ENCODE measurements at regions not wholly inside any gene's neighbourhood (a gene's known extent, or its start where the extent isn't known, plus 50 kb on each side); places are given as distances from the start of the nearest gene placed in this dataset.

DNA sequence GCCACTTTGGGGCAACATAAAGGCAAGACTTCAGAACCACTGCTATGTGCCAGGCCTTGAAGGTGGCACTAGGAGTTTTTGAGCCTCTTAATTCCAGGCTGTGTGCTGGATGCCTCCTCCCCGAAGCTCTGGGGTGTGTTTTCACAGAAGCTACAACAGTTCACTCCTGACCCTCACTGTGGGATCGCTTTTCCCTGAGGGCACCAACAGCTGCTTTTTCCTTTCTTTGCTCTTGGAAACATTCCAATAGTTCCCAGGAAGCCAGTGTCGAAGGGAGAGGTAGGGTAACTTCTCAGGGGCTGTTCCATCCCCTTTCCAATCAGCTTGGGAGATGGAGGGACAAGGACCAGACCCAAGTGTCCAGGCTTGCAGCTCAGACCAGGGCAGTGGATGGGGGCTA is 153.4 kb downstream of the C1orf94 start:
- no peak for DNase-seq (ENCODE audit: low read depth)

DNA sequence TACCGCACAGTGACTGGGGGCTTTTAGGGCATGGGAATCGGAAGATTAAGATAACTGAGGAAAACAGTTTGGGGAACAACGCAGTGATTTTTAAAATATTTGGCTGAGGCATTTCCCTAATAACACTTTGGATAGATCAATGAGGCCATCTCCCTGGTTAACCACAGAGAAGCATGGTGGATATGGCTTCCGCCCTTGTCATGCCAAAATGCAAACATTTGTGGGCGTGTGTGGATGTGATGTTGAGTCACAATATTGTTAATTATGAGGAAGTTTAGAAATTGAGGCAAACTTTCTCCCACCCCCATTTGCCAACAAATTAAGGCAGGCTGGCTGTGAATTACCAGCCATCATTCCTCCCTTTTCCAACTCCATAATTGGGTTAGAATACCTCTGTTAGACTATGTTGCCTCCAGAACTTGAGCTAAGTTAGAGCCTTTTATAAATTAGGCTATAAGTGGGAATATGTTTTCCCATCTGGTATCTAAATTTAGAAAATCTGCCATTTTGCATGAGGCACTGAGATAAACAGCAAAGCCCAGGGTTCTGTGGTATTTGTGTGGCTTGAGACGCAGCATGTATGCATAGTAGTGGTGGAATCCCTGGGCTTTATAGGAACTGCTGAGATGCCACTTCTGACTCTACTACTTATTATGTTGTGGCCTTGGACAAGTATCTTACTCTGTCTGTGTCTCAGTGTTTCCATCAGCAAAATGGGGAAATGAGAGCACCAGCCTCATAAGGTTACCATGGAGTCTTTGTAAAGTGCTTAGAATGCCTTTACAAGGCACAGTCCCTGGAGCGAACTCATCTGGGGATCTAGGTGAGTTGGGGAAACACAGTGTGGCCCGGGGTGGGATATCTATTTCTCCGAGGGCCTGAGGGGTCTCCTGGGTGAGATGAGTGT is 154.6 kb downstream of the C1orf94 start:
- DNase-seq (ENCODE audit: low read depth), result no peak

DNA sequence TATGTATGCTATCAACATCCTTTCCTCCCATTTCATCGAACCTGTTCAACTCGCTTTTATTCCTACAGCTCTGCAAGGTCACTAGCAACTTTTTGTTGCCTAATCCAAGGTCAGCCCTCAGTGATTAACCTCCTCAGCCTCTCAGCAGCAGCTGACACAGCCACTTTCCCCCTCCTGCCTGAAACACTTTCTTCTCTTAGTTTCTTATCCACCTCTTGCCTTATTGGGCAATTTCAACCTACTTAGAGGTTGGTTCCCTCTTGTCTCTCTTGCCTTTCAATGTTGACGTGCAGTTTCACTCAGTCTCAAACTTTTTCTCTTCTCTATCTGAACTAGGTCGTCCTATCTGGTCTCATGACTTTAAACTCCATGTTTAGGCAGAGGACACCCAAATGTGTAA is 156.3 kb downstream of the C1orf94 start:
- no peak for DNase-seq (ENCODE audit: low read depth)

DNA sequence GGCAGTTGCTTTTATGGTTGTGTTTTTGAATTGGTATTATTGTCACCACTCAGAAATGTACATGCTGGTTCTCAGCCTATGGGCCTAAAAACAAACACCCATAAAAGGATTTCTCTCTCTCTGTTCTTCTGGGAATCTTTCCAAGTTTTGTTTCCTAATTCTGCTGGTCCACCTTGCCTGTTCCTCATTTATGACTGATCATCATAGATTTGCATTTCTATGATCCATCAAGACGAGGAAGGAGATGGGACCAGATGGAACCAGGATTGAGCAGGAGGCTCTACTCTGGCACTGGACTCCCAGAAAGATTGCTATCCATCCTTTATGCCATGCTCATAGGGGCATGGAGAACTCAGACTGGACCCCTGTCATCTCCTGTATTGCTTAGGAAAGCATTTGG is 162.2 kb downstream of the C1orf94 start:
- DNase-seq (ENCODE audit: low read depth), result no peak

DNA sequence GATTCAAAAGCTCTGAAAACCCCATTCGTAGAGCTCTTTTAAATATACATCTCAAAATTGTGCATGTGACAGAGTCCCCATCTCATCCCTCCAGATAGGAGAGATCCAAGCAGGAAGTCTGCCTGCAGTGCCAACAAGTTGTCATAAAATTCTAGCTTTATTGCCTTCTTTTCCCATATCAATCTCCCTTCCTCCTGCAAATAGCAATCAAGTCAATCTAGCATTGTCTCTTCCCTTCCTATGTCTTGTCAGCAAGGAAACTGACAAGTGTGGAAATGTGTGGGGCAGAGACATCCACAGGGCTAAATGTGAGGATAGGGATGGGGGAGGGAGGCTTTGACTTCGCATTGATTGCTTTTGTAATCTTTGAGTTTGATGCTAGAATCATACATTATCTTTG is 165.2 kb downstream of the C1orf94 start:
- DNase-seq (ENCODE audit: low read depth), result no peak

DNA sequence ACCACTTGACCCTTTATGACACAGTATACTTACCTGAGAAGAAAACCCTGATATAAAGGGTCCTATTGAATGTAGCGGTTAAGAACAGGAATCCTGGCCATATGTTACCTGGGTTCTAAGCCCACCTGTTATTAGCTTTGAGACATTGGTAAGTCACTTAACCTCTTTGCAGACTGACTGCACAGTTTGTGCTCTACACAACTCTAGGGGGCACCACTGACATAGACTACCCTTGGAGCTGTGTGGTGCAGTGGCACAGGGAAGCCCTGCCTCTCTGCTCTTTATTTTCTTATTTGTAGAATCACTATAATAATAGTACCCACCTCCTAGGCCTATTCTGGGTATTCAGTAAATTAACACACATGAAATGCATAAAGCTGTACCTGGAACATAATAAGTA is 165.6 kb downstream of the C1orf94 start:
- no peak for DNase-seq (ENCODE audit: low read depth)

DNA sequence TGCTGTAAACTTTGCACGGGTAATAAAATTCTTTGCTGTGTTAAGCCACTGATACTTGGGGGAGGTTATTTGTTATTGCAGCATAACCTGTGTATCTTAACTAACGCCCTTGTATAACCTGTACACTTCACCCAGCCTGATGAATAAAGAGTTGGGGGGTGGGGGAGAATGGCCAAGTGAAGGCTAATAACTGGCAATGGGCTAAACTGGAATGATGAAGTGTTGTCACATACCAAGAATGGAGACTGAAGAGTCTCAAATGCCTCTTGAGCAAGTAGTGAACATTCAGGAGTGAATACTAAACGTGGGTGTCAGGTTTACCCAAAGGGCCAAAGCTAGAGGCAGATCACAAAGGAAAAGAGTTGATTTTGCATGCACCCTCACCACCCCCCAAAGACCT is 169.4 kb downstream of the C1orf94 start:
- DNase-seq (ENCODE audit: low read depth), result no peak

DNA sequence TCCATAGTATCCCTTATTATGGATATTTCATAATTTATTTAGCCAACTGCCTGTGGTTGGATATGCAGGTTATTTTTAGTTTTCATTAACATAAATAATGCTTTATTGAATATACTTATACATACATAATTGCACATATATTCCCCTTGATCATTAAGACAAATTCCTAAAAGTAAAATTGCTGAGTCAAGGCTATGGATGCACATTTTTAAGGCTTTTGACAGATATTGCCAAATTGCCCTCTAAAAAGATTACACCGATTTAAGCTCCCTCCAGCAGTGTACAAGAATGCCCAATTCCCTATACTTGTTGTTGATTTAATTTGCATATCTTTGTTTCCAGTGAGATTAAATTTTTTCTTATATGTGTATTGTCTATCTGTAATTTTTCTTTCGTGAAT is 176.7 kb downstream of the C1orf94 start:
- no peak for DNase-seq (ENCODE audit: low read depth)

DNA sequence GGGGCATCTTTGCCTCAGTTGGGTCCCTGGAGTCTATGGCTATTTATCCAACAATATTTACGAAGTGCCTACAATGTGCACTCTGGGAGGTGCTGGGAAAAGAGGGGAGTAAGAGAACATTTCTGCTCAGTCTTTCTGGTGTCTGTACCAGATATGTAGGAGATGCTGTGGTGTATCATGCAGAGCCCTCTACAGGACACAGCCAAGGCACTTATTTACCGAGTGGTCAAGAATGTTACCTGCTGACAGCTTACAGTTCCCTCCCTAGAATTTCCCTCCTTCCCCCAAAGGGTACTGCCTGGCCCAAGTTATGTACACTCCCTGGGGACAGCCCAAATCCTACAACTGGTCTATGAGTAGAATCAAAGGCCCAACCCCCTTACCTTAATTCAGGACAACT is 177.7 kb downstream of the C1orf94 start:
- no peak for DNase-seq (ENCODE audit: low read depth)

DNA sequence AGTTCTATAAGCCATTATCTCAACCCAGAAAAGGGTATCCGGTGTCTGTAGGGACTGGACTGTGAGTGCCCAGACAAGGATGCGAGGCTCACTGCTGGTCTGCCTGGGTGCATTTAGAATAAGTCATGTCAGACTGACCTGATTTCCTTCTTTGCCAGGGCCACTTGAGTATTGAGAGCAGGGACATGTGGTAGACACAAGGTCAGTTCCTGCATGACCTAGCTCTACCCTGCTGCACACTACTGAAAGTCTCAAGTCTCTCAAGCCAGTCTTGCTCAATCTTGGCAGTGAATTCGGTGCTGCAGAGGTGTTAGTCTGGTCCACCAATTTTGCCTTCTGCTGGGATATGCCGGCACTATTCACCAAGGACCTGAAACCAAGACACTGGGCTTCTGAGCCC is 180.1 kb downstream of the C1orf94 start:
- no peak for DNase-seq (ENCODE audit: low read depth)

DNA sequence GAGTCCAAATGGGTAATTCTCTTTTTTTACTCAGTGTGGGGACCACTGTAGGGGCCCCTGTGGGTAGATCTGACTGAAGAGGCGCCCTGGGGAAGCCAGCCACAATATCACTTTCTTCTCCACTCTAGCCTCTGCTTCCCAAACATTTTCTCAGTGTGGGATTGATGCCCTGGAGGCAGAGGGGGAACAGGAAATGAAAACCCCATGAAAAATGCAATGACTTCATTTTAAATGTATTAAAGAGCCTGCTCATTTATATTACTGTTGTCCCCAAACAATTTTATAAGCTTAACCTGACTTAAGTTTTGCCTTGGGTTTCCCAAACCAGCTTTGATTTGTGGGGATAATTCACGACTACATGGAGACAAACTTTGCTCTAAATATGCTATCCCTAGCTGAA is 181.9 kb downstream of the C1orf94 start:
- no peak for DNase-seq (ENCODE audit: low read depth)

DNA sequence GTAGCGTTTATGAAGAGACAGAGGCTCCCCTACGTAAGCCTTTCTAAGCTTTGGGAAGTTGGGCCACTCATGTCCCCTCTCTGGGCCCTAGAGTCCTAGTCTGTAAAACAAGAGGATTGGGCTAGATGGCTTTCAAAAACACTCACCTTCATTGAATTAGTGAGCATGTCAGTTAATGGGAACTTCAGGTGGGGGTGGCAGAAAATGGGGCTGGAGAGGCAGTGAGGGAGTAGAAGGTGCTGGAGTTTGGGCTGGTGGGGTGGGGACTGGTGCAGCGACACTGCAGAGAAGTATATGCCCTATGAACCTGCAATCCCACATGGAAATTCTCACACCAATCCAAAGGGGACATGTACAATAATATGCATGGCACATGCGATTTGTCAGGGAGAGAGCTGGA is 182.7 kb downstream of the C1orf94 start:
- no peak for DNase-seq (ENCODE audit: low read depth)

DNA sequence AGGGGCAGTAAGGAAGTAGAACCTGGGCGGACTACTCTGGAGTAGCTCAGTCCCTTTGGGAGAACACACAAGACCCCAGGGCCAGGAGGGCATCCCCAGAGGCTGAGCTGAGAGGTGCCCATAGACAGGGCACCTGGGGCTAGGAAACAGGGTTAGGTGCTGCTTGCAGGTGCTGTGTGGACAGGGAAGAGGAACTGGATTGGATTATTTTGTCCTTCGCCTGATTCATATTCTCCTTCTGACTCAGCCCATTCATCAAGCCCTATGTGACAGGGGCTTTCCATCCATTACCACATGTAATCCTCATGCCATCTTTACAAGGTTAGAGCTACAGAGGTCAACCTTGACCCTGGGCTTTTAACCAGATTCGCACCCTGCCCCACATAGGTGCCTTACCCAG is 183.9 kb downstream of the C1orf94 start:
- no peak for DNase-seq (ENCODE audit: low read depth)

DNA sequence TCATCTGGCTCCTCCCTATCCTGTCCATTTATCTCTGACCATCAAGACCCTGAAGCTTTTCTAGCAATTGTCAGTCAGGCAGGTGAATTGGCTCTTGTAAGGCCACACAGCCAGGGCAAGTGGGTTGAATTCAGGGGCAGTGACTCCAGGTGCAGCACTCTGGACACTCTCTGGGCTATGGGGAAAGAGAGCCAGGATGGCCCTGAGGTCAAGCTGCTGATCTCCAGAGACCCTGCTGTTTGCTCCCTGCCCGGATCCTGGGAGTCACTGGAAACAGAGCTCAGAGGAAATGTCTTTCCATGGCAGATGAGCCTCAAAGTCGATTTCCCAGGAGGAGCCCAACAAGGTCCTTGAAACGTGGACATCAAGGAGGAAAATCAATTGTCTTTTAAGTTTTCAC is 184.4 kb downstream of the C1orf94 start:
- no peak for DNase-seq (ENCODE audit: low read depth)

DNA sequence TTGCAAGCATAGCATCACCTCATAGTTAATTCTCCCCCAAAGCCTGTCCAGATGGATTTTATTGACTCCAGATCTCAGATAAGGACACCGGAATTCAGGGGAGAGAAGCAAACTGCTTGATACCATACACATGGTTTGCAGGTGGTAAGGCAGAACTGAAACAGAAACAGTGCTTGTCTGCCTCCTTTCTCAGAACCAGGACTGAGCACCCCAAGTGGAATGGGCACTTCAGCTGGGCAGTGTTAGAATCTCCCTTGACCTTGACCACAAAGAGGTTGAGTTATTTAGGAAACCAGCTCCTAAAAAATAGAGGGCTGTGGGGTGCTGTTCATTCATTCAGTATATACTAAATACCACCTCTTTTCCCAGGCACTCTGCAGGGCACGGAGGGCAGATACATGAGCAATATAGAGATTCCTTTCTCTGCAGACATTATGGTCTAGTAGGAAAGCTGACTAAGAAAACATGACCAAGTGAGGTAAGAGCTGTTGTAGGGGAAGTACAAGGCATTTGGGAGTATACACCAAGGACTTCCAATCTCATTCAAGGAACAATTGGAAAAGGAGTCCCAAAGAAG is 185.2 kb downstream of the C1orf94 start:
- DNase-seq (ENCODE audit: low read depth), result no peak

DNA sequence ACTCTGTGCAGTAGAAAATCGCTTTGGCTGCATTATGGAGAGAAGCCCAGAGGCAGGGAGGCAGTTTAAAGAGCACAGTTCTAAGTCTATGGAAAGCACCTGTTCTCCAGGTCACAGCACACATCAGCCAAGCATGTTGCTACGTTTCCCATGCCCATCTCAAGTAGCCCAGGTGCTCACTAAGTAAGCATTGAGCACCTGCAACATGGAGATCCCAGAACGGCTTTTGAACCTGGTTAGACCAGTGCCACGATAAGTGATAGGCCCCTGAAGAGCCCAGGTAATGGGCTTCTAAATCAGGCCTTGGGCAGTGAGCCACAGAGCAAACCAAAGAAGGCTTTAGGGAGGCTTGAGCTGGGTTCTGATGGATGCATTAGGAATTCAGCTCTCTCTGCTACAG is 186.2 kb downstream of the C1orf94 start:
- DNase-seq (ENCODE audit: low read depth), result no peak

DNA sequence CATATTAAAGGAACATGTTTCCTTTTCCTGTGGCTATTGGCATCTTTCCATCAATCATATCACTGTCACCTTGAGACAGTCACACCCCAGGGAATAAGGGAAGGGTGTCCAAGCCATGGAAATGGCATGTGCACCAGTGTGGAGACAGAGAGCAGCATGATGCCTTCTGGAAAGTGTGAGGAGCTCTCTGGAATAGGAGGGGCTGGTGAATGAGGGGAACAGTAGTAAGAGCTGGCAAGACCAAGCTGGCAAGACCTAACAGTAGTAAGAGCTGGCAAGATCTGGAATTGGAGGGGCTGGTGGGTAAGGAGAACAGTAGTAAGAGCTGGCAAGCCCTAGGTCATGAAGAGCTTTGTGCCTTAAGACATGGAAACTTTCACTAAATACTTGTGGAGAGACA is 186.7 kb downstream of the C1orf94 start:
- DNase-seq (ENCODE audit: low read depth), result no peak

DNA sequence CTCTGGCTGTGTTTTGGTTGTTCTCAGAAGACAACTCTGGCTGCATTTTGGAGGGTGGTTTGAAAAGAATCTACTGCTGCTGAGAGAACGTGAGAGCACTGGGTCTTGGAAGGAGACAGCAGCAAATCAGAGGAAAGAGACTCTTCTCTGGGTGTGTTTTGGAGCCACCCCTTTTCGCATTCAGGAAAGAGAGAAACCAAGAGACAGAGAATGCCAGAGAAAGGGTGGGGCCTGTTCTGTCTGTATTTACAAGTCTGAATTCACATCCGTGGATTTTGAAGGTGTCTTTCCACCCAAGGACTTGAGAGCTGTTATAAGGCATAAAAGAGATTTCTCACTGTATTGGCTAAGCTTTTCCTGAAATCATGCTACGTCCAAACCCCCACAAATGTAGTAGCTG is 187.2 kb downstream of the C1orf94 start:
- DNase-seq (ENCODE audit: low read depth), result no peak

DNA sequence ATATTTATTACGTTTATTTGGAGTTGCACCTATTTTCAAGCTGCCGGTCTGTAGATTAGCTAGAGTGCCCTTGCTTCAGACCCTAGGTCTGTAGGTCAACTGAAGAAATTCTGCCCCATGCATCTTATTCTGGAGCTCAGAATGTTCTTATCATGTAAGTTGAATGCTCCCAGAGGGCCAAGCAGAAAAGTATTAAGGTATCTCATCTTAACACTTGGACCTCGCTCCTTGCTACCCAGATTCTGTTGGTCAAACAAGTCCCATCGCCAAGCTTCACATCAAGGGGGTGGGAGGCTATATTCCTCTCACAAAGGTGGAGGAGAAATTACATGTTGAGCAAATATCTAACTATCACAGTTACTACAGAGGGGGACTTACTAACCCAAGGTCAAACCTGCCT is 187.7 kb downstream of the C1orf94 start:
- no peak for DNase-seq (ENCODE audit: low read depth)

DNA sequence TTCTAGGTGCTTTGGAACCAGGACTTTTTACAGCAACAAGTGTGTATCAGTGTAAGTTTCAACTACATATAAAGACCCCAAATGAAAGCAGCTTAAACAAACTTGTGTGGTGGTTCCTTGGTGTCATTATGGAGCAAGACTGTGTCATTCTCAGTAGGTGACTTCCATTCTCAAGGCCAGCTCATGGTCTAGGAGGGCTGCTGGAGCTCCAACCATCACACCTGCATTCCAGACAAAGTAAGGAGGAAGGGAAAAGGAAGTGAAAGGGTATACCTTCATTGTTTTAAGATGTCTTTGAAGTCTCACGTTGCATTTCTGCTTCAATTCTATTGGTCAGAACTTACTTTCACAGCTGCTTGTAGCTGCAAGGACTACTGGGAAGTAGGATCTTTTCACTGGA is 188.6 kb downstream of the C1orf94 start:
- no peak for DNase-seq (ENCODE audit: low read depth)

DNA sequence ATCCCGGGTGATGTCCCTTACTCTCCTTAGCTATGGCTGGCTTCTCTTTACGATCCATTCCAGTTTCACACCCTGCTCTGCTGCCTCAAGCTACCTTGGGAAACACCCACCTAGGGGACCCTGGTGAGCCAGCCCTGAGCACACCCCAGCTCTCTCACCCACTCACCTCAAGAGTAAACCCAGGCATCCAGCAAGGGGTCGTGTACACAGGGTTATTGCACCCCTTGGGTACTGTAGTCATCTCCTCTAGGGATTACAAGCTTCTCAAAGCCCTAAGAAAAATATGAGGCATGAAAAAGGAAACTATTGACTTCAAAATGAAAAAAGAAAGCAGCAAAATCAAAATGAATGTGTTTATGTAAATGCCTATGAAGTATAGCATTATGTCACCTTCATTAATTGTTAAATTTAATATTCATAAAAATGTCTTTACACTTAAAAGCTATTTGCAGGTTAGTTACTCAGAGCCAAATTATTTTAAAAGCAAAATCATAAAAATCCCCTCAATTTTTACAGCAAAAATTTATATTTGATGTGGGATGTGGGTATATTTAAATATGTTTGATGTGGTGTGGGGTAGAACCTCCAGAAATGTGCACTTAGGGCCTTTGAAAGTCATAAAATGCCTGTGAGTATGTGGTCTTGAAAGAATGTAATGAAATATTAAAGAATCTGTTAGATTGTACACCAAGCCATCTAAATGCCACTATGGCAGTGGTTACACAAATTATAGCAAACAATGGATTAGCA is 190.3 kb downstream of the C1orf94 start:
- DNase-seq (ENCODE audit: low read depth), result no peak

DNA sequence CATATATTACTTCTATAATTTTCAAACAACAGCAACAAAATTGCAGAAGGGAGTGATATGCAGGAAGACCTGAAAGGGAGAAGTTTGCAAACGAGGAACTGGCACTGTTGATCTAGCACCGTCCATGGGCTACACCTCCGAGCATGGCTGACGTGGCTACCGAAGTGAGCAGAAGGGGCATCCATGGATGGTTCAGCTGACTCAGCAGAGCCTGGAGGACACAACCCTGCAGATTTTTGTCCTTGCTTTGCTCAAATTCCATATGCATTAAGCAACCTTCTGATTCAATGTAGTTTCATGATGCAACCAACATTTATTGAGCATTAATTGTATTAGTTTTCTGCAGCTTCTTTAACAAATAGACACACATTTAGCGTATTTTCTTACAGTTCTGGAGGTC is 191.2 kb downstream of the C1orf94 start:
- no peak for DNase-seq (ENCODE audit: low read depth)

Measured in CMK (cell line).